ENCODE measurements at regions not wholly inside any gene's neighbourhood (a gene's known extent, or its start where the extent isn't known, plus 50 kb on each side); places are given as distances from the start of the nearest gene placed in this dataset.

GRCh38 chr4:18297684-18298083, 276.1 kb upstream of the LCORL start:
- no peaks in the 10 kb centered on the region for H3K36me3 ChIP-seq
- H3K27ac ChIP-seq: no peak overlapping the region
- no peaks in the 10 kb centered on the region for H3K4me1 ChIP-seq
- intact Hi-C loops (cut with DNase I): no loop called here
- H3K4me3 ChIP-seq: no peak overlapping the region
- TF ChIP-seq, protein P1, sequence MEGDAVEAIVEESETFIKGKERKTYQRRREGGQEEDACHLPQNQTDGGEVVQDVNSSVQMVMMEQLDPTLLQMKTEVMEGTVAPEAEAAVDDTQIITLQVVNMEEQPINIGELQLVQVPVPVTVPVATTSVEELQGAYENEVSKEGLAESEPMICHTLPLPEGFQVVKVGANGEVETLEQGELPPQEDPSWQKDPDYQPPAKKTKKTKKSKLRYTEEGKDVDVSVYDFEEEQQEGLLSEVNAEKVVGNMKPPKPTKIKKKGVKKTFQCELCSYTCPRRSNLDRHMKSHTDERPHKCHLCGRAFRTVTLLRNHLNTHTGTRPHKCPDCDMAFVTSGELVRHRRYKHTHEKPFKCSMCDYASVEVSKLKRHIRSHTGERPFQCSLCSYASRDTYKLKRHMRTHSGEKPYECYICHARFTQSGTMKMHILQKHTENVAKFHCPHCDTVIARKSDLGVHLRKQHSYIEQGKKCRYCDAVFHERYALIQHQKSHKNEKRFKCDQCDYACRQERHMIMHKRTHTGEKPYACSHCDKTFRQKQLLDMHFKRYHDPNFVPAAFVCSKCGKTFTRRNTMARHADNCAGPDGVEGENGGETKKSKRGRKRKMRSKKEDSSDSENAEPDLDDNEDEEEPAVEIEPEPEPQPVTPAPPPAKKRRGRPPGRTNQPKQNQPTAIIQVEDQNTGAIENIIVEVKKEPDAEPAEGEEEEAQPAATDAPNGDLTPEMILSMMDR (IDR thresholded peaks at IDR 0.05): no peak
- H3K27me3 ChIP-seq: no peaks in the 10 kb centered on the region
- H3K9me3 ChIP-seq: no peaks in the 10 kb centered on the region
- no peak for DNase-seq (ENCODE audit: low spot score in 2 of 2)

- intact Hi-C loops (cut with DNase I): no loop called here
- Histone ChIP-seq H3K27ac (no peak overlapping the region), H3K4me3 (no peak overlapping the region), H3K9me3 (no peaks in the 10 kb centered on the region), H3K36me3 (no peaks in the 10 kb centered on the region), H3K27me3 (no peaks in the 10 kb centered on the region), H3K4me1 (no peaks in the 10 kb centered on the region)
- TF ChIP-seq, protein P1 (IDR thresholded peaks at IDR 0.05): no peak
- no peak for DNase-seq (ENCODE audit: low spot score in 2 of 2)
These were observed 274.9 kb upstream of the LCORL start for GRCh38 chr4:18296411-18296810.

DNA sequence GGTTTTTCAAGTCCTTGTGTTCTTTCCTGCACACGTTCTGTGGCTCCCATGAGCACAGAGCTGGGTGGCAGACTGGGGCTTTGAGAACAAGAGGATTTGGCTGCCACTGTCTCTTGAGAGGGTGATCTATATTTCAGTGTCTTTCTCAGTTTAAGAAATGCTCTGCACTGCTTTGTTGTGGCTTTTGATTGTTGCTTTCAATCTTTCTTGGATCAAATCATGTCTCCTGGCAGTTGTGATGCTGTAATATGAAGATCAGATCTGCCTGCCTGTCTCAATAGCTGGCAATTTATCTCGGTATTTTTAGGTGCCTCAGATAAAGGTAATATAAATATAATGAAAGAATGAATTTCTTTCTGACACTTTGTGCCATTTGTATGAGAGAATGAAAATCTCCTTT, 273.3 kb upstream of the LCORL start:
- DNase-seq (ENCODE audit: low spot score in 2 of 2): no peak
- TF ChIP-seq, protein P1 (IDR thresholded peaks at IDR 0.05): no peak
- intact Hi-C loops (cut with DNase I): no loop called here
- Histone ChIP-seq H3K4me1 (no peaks in the 10 kb centered on the region), H3K4me3 (no peak overlapping the region), H3K27me3 (no peaks in the 10 kb centered on the region), H3K27ac (no peak overlapping the region), H3K36me3 (no peaks in the 10 kb centered on the region), H3K9me3 (no peaks in the 10 kb centered on the region)

DNA sequence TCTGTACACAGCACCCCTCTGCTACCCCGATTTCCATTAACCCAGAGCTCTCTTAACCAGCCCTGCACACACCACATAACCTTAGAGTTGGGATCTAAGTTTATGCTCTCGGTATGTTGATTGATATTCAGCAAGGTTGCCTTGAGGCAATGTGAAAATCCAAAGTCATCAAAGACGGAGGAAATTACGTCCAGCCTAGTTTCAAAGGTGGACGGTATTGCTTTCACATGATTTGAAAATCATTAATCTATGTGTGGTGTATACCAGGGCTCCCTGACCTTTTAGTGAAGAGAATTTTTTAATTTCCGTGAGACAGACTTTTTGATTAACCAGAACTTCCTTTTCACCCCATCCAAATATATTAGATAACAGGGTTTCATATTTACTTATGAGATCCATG, 272.5 kb upstream of the LCORL start:
- TF ChIP-seq, protein P1 (IDR thresholded peaks at IDR 0.05): no peak
- intact Hi-C loops (cut with DNase I): no loop called here
- DNase-seq (ENCODE audit: low spot score in 2 of 2): no peak
- no peak overlapping the region for H3K27ac ChIP-seq
- no peaks in the 10 kb centered on the region for H3K9me3 ChIP-seq
- no peak overlapping the region for H3K4me3 ChIP-seq
- H3K27me3 ChIP-seq: no peaks in the 10 kb centered on the region
- no peaks in the 10 kb centered on the region for H3K4me1 ChIP-seq
- no peaks in the 10 kb centered on the region for H3K36me3 ChIP-seq

- Histone ChIP-seq H3K4me1 (no peaks in the 10 kb centered on the region), H3K4me3 (no peak overlapping the region), H3K9me3 (no peaks in the 10 kb centered on the region), H3K27ac (no peak overlapping the region), H3K36me3 (no peaks in the 10 kb centered on the region), H3K27me3 (no peaks in the 10 kb centered on the region)
- no peak for DNase-seq (ENCODE audit: low spot score in 2 of 2)
- TF ChIP-seq, protein P1 (IDR thresholded peaks at IDR 0.05): no peak
- intact Hi-C loops (cut with DNase I): no loop called here
These were observed 270.9 kb upstream of the LCORL start for GRCh38 chr4:18292411-18292810.

DNA sequence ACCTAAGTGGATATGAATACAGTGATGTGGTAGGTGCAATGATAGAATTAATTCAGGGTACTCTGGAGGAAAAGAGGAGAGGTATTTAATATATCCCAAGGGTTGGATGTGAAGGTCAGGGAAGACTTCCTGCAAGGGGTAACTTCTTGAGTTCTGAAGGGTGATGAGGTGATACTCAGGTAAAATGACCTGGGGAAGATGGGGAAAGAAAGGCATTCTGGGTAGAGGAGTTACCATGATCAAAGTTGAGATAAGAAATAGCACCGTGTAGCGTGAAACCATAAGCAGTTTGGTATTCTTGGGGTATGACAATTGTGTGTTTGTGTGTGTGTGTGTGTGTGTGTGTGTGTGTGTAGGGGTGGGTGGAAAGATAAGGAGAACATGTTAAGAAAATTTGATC, 270.4 kb upstream of the LCORL start:
- H3K4me1 ChIP-seq: no peaks in the 10 kb centered on the region
- no peak overlapping the region for H3K4me3 ChIP-seq
- no peaks in the 10 kb centered on the region for H3K9me3 ChIP-seq
- no peak overlapping the region for H3K27ac ChIP-seq
- no peak for DNase-seq (ENCODE audit: low spot score in 2 of 2)
- no peaks in the 10 kb centered on the region for H3K27me3 ChIP-seq
- TF ChIP-seq, protein P1 (IDR thresholded peaks at IDR 0.05): no peak
- H3K36me3 ChIP-seq: no peaks in the 10 kb centered on the region
- intact Hi-C loops (cut with DNase I): no loop called here

All from ascending aorta (tissue), 2 donors.